ENCODE measurements at regions not wholly inside any gene's neighbourhood (a gene's known extent, or its start where the extent isn't known, plus 50 kb on each side); places are given as distances from the start of the nearest gene placed in this dataset.

DNA sequence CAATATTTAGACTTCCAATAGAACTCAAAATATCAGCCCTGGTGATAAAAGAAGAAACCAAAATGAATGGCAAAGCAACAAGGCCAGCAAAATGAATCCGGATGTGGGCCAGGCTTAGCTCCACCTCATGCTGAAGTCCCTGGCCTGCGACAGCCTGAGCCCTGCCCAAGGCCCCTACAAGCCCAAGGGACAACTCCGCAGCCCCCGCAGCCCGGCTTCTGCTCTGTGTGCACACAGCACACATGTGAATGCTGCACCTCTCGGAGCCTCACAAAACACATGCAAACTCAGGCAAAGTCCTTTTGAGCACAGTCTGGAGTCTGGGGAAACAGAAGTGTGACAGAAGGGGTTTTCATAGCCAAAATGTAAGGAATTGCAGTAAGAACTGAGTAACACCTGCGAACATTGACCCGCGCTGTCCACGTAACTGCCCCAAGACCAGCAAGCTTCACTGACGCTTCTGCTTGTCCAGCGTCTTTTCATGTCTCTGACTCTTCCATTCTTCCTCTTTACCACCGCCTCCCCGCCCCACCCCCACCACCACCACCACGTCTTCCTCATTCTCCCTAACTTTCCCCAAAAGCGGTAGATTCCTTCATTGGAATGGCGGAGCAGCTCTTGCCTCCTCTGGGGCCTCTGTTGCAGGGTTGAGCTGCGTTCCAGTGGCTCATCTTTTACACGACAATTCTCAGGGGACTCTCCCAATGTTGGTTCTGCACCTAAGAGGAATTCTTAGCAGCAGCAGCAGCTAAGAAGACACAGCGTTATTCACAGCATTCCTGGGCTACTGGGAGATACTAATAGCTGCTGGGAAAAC is 136.4 kb upstream of the COPS8 start:
- no peaks in the 10 kb centered on the region for H3K27me3 ChIP-seq (ENCODE audit: control insufficient read depth, insufficient read depth, low read length)
- H3K36me3 ChIP-seq (ENCODE audit: control insufficient read depth, insufficient read depth, low read length) = no peaks in the 10 kb centered on the region
- no peak overlapping the region for H3K27ac ChIP-seq (ENCODE audit: low read depth, low read length)
- H3K4me1 ChIP-seq (ENCODE audit: control insufficient read depth, insufficient read depth, low read length) = no peaks in the 10 kb centered on the region; the same call in 1 of the 2 replicates
- H3K9ac ChIP-seq (ENCODE audit: low read length) = no peak overlapping the region
- H3K9me3 ChIP-seq (ENCODE audit: control insufficient read depth, insufficient read depth, low read depth, low read length) = peaks cover 14% of the 10 kb centered on the region
- no peak overlapping the region for H3K4me3 ChIP-seq (ENCODE audit: low read depth, low read length)

DNA sequence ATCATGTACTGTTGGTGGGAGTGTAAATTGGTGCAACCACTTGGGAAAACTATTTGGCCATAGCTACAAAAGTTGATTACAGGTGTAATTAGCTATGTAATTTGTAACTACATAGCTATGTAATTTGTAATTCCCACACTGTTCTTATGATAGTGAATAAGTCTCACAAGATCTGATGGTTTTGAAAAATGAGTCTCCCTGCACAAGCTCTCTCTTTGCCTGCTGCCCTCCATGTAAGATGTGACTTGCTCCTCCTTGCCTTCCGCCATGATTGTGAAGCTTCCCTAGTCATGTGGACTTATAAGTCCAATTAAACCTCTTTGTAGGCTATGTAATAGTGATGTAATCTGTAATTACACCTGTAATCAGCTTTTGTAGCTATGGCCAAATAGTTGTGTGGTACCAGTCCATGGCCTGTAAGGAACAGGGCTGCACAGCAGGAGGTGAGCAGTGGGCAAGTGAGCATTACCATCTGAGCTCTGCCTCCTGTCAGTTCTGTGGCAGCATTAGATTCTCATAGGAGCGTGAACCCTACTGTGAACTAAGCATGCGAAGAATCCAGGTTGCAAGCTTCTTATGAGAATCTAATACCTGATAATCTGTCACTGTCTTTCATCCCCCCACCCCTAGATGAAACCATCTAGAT is 133.7 kb upstream of the COPS8 start:
- no peaks in the 10 kb centered on the region for H3K27me3 ChIP-seq (ENCODE audit: control insufficient read depth, insufficient read depth, low read length)
- H3K27ac ChIP-seq (ENCODE audit: low read depth, low read length) = no peak overlapping the region
- no peaks in the 10 kb centered on the region; the same call in 1 of the 2 replicates for H3K4me1 ChIP-seq (ENCODE audit: control insufficient read depth, insufficient read depth, low read length)
- peaks cover 14% of the 10 kb centered on the region for H3K9me3 ChIP-seq (ENCODE audit: control insufficient read depth, insufficient read depth, low read depth, low read length)
- H3K36me3 ChIP-seq (ENCODE audit: control insufficient read depth, insufficient read depth, low read length) = no peaks in the 10 kb centered on the region
- H3K4me3 ChIP-seq (ENCODE audit: low read depth, low read length) = no peak overlapping the region
- no peak overlapping the region for H3K9ac ChIP-seq (ENCODE audit: low read length)

DNA sequence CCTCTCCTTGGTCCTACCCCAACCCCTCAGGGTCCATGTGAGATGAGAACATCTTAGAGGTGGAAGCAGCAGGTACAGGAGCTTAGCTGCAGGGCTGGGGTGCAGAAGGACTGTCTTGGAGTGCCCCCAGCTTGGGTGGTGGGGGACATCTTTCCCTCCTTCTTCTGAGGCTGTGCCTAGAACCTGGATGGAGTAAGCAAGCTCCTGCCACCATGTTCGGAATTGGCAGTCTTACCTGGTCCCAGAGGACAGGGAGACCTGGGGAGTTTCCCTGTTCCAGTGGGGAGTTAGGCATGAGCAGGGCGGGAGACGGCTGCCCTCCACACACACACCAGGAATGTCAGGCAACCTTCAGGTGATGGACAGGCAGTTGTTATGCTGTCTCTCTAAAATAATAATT is 131.0 kb upstream of the COPS8 start:
- Histone ChIP-seq H3K27me3 (ENCODE audit: control insufficient read depth, insufficient read depth, low read length) (no peaks in the 10 kb centered on the region), H3K36me3 (ENCODE audit: control insufficient read depth, insufficient read depth, low read length) (no peaks in the 10 kb centered on the region), H3K9ac (ENCODE audit: low read length) (no peak overlapping the region), H3K27ac (ENCODE audit: low read depth, low read length) (no peak overlapping the region), H3K9me3 (ENCODE audit: control insufficient read depth, insufficient read depth, low read depth, low read length) (peaks cover 14% of the 10 kb centered on the region), H3K4me1 (ENCODE audit: control insufficient read depth, insufficient read depth, low read length) (no peaks in the 10 kb centered on the region; the same call in 1 of the 2 replicates), H3K4me3 (ENCODE audit: low read depth, low read length) (no peak overlapping the region)

DNA sequence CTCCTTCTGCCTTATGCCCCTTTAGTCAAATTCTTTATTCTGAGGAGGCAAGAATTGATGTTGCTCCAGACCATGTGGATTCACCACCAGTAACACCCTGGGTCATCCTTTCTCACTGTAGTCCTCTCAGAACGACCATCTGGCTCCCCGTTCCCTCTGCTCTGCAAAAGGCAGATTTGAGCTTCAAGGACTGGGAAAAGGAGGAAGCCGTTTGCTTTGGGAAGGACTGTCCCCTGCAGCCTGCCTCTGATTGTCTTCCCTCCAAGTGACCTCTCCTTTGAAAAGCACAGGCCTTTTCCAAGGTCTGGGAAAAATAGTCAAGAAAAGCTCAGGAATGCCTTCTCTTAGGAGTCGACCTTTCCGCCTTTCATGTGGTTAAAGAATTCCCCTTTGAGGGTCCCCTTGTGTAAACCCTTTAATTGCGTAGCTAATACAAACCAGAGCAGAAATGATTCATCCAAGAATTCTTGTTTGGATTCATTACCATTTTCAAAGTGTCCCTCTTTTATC is 130.1 kb upstream of the COPS8 start:
- H3K9ac ChIP-seq (ENCODE audit: low read length) = no peak overlapping the region
- H3K27me3 ChIP-seq (ENCODE audit: control insufficient read depth, insufficient read depth, low read length) = no peaks in the 10 kb centered on the region
- peaks cover 14% of the 10 kb centered on the region for H3K9me3 ChIP-seq (ENCODE audit: control insufficient read depth, insufficient read depth, low read depth, low read length)
- H3K4me1 ChIP-seq (ENCODE audit: control insufficient read depth, insufficient read depth, low read length) = no peaks in the 10 kb centered on the region; the same call in 1 of the 2 replicates
- H3K36me3 ChIP-seq (ENCODE audit: control insufficient read depth, insufficient read depth, low read length) = no peaks in the 10 kb centered on the region
- H3K27ac ChIP-seq (ENCODE audit: low read depth, low read length) = no peak overlapping the region; the same call in 1 of the 2 replicates
- no peak overlapping the region for H3K4me3 ChIP-seq (ENCODE audit: low read depth, low read length)

DNA sequence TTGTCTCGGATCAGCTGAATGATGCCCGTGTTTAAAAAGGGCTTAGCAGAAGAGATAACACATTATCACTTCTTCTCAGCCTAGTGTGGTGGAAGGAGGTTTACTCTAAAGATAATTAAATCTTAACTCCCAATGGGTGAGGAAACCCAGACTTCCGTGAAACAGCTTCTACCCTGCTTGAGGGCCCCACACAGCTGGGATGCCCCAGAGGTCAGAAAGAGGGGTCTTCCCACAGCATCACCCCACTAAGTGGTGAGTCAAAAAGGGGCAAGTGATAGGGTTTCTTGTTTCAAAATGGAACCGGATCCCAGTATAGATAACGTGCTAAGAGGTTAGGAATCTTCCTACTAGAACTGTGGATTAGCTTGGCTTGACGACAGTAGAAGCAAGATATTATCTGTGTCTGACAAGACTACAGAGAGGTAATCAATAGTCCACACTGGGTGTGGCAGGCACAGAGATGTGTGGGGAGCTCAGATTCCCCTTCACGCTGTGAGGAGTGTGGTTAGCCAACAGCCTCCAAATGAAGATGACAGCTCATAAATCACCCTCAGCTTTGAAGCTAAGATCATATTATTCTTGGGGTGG is 129.6 kb upstream of the COPS8 start:
- H3K9ac ChIP-seq (ENCODE audit: low read length) = peak overlapping the region; percentile 17
- no peaks in the 10 kb centered on the region for H3K27me3 ChIP-seq (ENCODE audit: control insufficient read depth, insufficient read depth, low read length)
- H3K9me3 ChIP-seq (ENCODE audit: control insufficient read depth, insufficient read depth, low read depth, low read length) = peaks cover 14% of the 10 kb centered on the region
- no peak overlapping the region for H3K4me3 ChIP-seq (ENCODE audit: low read depth, low read length)
- no peak overlapping the region; the same call in 1 of the 2 replicates for H3K27ac ChIP-seq (ENCODE audit: low read depth, low read length)
- H3K36me3 ChIP-seq (ENCODE audit: control insufficient read depth, insufficient read depth, low read length) = no peaks in the 10 kb centered on the region
- H3K4me1 ChIP-seq (ENCODE audit: control insufficient read depth, insufficient read depth, low read length) = no peaks in the 10 kb centered on the region; the same call in 1 of the 2 replicates

DNA sequence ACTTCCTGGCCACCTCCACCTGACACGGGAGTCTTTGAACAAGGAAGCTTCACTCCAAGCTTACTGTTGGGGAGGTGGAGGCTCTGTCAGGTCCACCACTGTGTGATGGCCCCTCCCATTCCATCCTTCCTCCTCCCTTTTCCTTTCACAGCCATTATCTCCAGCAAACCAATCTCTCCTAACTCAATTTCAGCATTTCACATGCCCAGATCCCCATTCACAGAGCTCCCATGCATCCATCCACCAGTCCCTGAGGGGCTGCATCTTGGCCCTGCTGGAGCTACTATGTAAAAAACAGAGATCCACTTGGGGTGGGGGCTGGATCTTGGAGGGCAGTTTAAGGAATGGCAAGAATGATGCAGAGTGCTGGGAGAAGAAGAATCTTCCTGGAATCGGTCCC is 129.0 kb upstream of the COPS8 start:
- Histone ChIP-seq H3K4me1 (ENCODE audit: control insufficient read depth, insufficient read depth, low read length) (no peaks in the 10 kb centered on the region; the same call in 1 of the 2 replicates), H3K27me3 (ENCODE audit: control insufficient read depth, insufficient read depth, low read length) (no peaks in the 10 kb centered on the region)

DNA sequence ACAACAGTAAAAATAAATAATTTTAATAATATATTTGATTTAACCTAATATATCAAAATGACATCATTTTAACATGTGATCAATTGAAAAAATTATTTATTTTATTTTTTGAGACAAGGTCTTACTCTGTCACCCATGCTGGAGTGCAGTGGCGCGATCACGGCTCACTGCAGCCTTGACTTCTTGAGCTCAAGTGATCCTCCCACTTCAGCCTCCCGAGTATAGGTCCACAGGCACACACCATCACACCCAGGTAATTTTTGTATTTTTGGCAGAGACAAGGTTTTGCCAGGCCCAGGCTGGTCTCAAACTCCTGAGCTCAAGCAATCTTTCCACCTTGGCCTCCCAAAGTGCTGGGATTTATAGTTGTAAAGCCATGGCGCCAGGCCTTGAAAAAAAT is 126.7 kb upstream of the COPS8 start:
- H3K27me3 ChIP-seq (ENCODE audit: control insufficient read depth, insufficient read depth, low read length) = no peaks in the 10 kb centered on the region
- H3K9ac ChIP-seq (ENCODE audit: low read length) = no peak overlapping the region
- H3K36me3 ChIP-seq (ENCODE audit: control insufficient read depth, insufficient read depth, low read length) = no peaks in the 10 kb centered on the region
- H3K4me3 ChIP-seq (ENCODE audit: low read depth, low read length) = no peak overlapping the region
- no peaks in the 10 kb centered on the region for H3K9me3 ChIP-seq (ENCODE audit: control insufficient read depth, insufficient read depth, low read depth, low read length)
- H3K4me1 ChIP-seq (ENCODE audit: control insufficient read depth, insufficient read depth, low read length) = no peaks in the 10 kb centered on the region; the same call in 1 of the 2 replicates
- no peak overlapping the region for H3K27ac ChIP-seq (ENCODE audit: low read depth, low read length)

More for the DNA sequence above, 129.0 kb upstream of the COPS8 start:
- Histone ChIP-seq H3K9ac (ENCODE audit: low read length) (no peak overlapping the region), H3K27ac (ENCODE audit: low read depth, low read length) (no peak overlapping the region), H3K4me3 (ENCODE audit: low read depth, low read length) (no peak overlapping the region), H3K36me3 (ENCODE audit: control insufficient read depth, insufficient read depth, low read length) (no peaks in the 10 kb centered on the region), H3K9me3 (ENCODE audit: control insufficient read depth, insufficient read depth, low read depth, low read length) (peaks cover 9% of the 10 kb centered on the region)

DNA sequence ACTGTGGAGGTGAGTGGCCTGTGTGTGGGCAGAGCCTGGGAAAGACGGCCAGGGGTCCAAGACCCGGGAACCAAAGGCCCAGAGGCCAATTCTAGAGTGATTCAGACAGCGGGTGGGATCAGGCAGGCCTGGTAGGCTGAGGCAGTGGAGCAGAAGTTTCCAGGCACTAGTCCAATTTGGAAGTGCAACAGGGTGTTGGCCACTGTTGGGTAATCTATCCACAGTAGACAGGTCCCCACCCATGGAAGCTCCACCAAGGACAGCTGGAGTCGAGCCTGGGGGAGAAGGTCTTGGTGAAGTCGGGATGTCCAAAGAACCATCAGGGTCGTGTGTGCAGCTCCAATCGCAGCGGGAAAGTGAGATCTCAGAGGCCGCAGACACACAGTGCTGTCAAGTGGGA is 125.8 kb upstream of the COPS8 start:
- Histone ChIP-seq H3K9ac (ENCODE audit: low read length) (no peak overlapping the region), H3K36me3 (ENCODE audit: control insufficient read depth, insufficient read depth, low read length) (no peaks in the 10 kb centered on the region), H3K4me1 (ENCODE audit: control insufficient read depth, insufficient read depth, low read length) (peaks cover 2% of the 10 kb centered on the region), H3K9me3 (ENCODE audit: control insufficient read depth, insufficient read depth, low read depth, low read length) (no peaks in the 10 kb centered on the region), H3K4me3 (ENCODE audit: low read depth, low read length) (no peak overlapping the region), H3K27ac (ENCODE audit: low read depth, low read length) (no peak overlapping the region), H3K27me3 (ENCODE audit: control insufficient read depth, insufficient read depth, low read length) (no peaks in the 10 kb centered on the region)

DNA sequence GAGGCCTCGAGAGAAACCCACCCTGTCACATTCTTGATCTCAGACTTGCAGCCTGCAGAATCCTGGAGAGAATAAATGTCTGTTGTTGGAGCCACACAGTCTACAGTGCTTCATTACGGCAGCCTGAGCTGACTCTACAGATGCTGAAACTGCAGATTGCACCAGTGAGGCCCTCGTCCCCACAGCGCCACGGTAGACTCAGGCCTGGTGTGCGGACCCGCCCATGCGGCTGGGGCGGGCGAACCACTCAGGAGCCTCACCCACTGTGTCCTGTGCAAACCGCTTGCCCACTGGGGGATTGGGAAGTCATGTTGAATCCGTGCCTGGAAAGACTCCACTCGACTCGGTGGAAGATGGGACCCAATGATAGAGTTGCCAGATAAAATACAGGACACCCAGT is 125.2 kb upstream of the COPS8 start:
- no peaks in the 10 kb centered on the region for H3K27me3 ChIP-seq (ENCODE audit: control insufficient read depth, insufficient read depth, low read length)
- no peak overlapping the region for H3K27ac ChIP-seq (ENCODE audit: low read depth, low read length)
- no peaks in the 10 kb centered on the region for H3K9me3 ChIP-seq (ENCODE audit: control insufficient read depth, insufficient read depth, low read depth, low read length)
- H3K9ac ChIP-seq (ENCODE audit: low read length) = no peak overlapping the region
- no peak overlapping the region for H3K4me3 ChIP-seq (ENCODE audit: low read depth, low read length)
- no peaks in the 10 kb centered on the region for H3K36me3 ChIP-seq (ENCODE audit: control insufficient read depth, insufficient read depth, low read length)
- H3K4me1 ChIP-seq (ENCODE audit: control insufficient read depth, insufficient read depth, low read length) = peaks cover 8% of the 10 kb centered on the region

DNA sequence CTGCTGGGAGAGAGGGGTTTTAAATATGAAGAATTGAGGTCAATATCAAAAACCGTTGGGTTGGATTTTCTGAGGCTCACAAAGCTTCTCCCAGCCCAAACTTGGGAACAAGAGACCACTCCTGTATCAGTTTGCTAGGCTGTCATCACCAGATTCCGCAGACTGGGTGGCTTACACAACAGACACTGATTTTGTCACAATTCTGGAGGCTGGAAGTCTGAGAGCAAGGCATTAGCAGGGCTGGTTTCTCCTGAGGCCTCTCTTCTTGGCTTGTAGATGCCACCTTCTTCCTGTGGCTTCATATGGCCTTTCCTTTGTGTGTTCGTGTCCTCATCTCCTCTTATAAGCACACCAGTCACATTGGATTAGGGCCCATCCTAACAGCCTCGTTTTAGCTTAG is 122.9 kb upstream of the COPS8 start:
- Histone ChIP-seq H3K4me3 (ENCODE audit: low read depth, low read length) (no peak overlapping the region), H3K36me3 (ENCODE audit: control insufficient read depth, insufficient read depth, low read length) (no peaks in the 10 kb centered on the region), H3K4me1 (ENCODE audit: control insufficient read depth, insufficient read depth, low read length) (peaks cover 10% of the 10 kb centered on the region), H3K27ac (ENCODE audit: low read depth, low read length) (no peak overlapping the region), H3K9me3 (ENCODE audit: control insufficient read depth, insufficient read depth, low read depth, low read length) (no peaks in the 10 kb centered on the region), H3K9ac (ENCODE audit: low read length) (no peak overlapping the region), H3K27me3 (ENCODE audit: control insufficient read depth, insufficient read depth, low read length) (no peaks in the 10 kb centered on the region)
